ENCODE measurements at regions not wholly inside any gene's neighbourhood (a gene's known extent, or its start where the extent isn't known, plus 50 kb on each side); places are given as distances from the start of the nearest gene placed in this dataset.

- H3K9me2 ChIP-seq (ENCODE audit: low read depth, low read length) = no peaks in the 10 kb centered on the region
- H3K4me1 ChIP-seq (ENCODE audit: insufficient read depth, low read length, severe bottlenecking) = no peaks in the 10 kb centered on the region
- H3K9me3 ChIP-seq (ENCODE audit: low read length) = no peaks in the 10 kb centered on the region
- TF ChIP-seq CTCF (IDR thresholded peaks at IDR 0.05; ENCODE audit: low read length) (no peak), EZH2 (IDR thresholded peaks at IDR 0.05; ENCODE audit: borderline replicate concordance, low read length) (no peak)
- H3K4me3 ChIP-seq (ENCODE audit: low read depth, low read length, poor library complexity, severe bottlenecking) = no peak overlapping the region
- no peak overlapping the region for H3K9ac ChIP-seq (ENCODE audit: low read length)
- H3F3A ChIP-seq (ENCODE audit: insufficient read depth, low read length) = no peaks in the 10 kb centered on the region
- no peak overlapping the region for H2AFZ ChIP-seq (ENCODE audit: low read length)
- no peak overlapping the region for H3K4me2 ChIP-seq (ENCODE audit: low read length)
- no peaks in the 10 kb centered on the region for H3K36me3 ChIP-seq (ENCODE audit: insufficient read depth, low read length)
- H3K27ac ChIP-seq (ENCODE audit: low read depth, low read length, poor library complexity, severe bottlenecking) = no peak overlapping the region
- H3K79me2 ChIP-seq (ENCODE audit: insufficient read depth, low read length) = no peaks in the 10 kb centered on the region
- 0 out of 2 replicates have a peak, but pooled peaks cover 4% of the 10 kb centered on the region for H3K27me3 ChIP-seq (ENCODE audit: insufficient read depth, low read length)
- H4K20me1 ChIP-seq (ENCODE audit: insufficient read depth, low read length) = no peaks in the 10 kb centered on the region
Measured at GRCh38 chr6:44672841-44673240, 285.3 kb downstream of the CDC5L start.

- Histone ChIP-seq H3K4me1 (ENCODE audit: insufficient read depth, low read length, severe bottlenecking) (no peaks in the 10 kb centered on the region), H3K27ac (ENCODE audit: low read depth, low read length, poor library complexity, severe bottlenecking) (no peak overlapping the region), H3K4me3 (ENCODE audit: low read depth, low read length, poor library complexity, severe bottlenecking) (no peak overlapping the region), H3K9me2 (ENCODE audit: low read depth, low read length) (no peaks in the 10 kb centered on the region), H3K4me2 (ENCODE audit: low read length) (no peak overlapping the region), H2AFZ (ENCODE audit: low read length) (no peak overlapping the region), H4K20me1 (ENCODE audit: insufficient read depth, low read length) (no peaks in the 10 kb centered on the region), H3K27me3 (ENCODE audit: insufficient read depth, low read length) (0 out of 2 replicates have a peak, but pooled peaks cover 4% of the 10 kb centered on the region), H3K79me2 (ENCODE audit: insufficient read depth, low read length) (no peaks in the 10 kb centered on the region), H3K9me3 (ENCODE audit: low read length) (no peaks in the 10 kb centered on the region), H3F3A (ENCODE audit: insufficient read depth, low read length) (no peaks in the 10 kb centered on the region), H3K36me3 (ENCODE audit: insufficient read depth, low read length) (no peaks in the 10 kb centered on the region), H3K9ac (ENCODE audit: low read length) (no peak overlapping the region)
- no peak for TF ChIP-seq EZH2 (IDR thresholded peaks at IDR 0.05; ENCODE audit: borderline replicate concordance, low read length)
- TF ChIP-seq CTCF (IDR thresholded peaks at IDR 0.05; ENCODE audit: low read length) = no peak
Measured at GRCh38 chr6:44674226-44675155, 287.0 kb downstream of the CDC5L start.

- Histone ChIP-seq H3K9me2 (ENCODE audit: low read depth, low read length) (no peaks in the 10 kb centered on the region), H3K4me3 (ENCODE audit: low read depth, low read length, poor library complexity, severe bottlenecking) (no peak overlapping the region), H3K36me3 (ENCODE audit: insufficient read depth, low read length) (no peaks in the 10 kb centered on the region), H3K4me1 (ENCODE audit: insufficient read depth, low read length, severe bottlenecking) (no peaks in the 10 kb centered on the region), H4K20me1 (ENCODE audit: insufficient read depth, low read length) (no peaks in the 10 kb centered on the region), H3K27ac (ENCODE audit: low read depth, low read length, poor library complexity, severe bottlenecking) (no peak overlapping the region), H3K4me2 (ENCODE audit: low read length) (no peak overlapping the region), H3K79me2 (ENCODE audit: insufficient read depth, low read length) (no peaks in the 10 kb centered on the region), H3K9ac (ENCODE audit: low read length) (no peak overlapping the region), H3F3A (ENCODE audit: insufficient read depth, low read length) (no peaks in the 10 kb centered on the region), H2AFZ (ENCODE audit: low read length) (no peak overlapping the region), H3K9me3 (ENCODE audit: low read length) (no peaks in the 10 kb centered on the region), H3K27me3 (ENCODE audit: insufficient read depth, low read length) (0 out of 2 replicates have a peak, but pooled peaks cover 4% of the 10 kb centered on the region)
- TF ChIP-seq EZH2 (IDR thresholded peaks at IDR 0.05; ENCODE audit: borderline replicate concordance, low read length) (no peak), CTCF (IDR thresholded peaks at IDR 0.05; ENCODE audit: low read length) (no peak)
Measured at GRCh38 chr6:44675449-44675848, 287.9 kb downstream of the CDC5L start.

All from OCI-LY1 (cell line).